Activated B cell treated with CpG ODN at 0.5 μM for 24 hours (primary cell): ENCODE measurements at regions not wholly inside any gene's neighbourhood (a gene's known extent, or its start where the extent isn't known, plus 50 kb on each side); places are given as distances from the start of the nearest gene placed in this dataset.

ENCODE experiments used
- ATAC-seq: fragments of 200-7000 bp; cut with Tn5 transposase; one replicate; pipeline ENCODE4 v1.10.0; 2021; ENCODE audit warnings: low read depth, mild to moderate bottlenecking, moderate library complexity
- CTCF ChIA-PET: fragments of 350-600 bp; sonication (Branson Sonifier 250); formaldehyde crosslinking; loops from one replicate; lab custom pipeline; 2021; ENCODE audit warnings: antibody characterized with exemption; lab: Charles Lee
- POLR2A ChIA-PET: fragments of 350-600 bp; sonication (Branson Sonifier 250); formaldehyde crosslinking; loops from one replicate; lab custom pipeline; 2021; ENCODE audit warnings: antibody characterized with exemption; lab: Charles Lee
- DNase-seq: peaks from one replicate; pipeline ENCODE4 v3.0.0; 2022
- H3K27ac Mint-ChIP-seq: one replicate; pipeline ENCODE4 v1.8.0; 2020; ENCODE audit warnings: mixed read lengths
- H3K27me3 Mint-ChIP-seq: one replicate; pipeline ENCODE4 v1.8.0; 2021; ENCODE audit warnings: mixed read lengths
- H3K36me3 Mint-ChIP-seq: one replicate; pipeline ENCODE4 v1.8.0; 2021; ENCODE audit warnings: low read depth, mixed read lengths
- H3K4me1 Mint-ChIP-seq: one replicate; pipeline ENCODE4 v1.8.0; 2021; ENCODE audit warnings: mixed read lengths
- H3K4me3 Mint-ChIP-seq: one replicate; pipeline ENCODE4 v1.8.0; 2020; ENCODE audit warnings: mild to moderate bottlenecking, mixed read lengths
- H3K9me3 Mint-ChIP-seq: one replicate; pipeline ENCODE4 v1.8.0; 2020; ENCODE audit warnings: mixed read lengths
- CTCF ChIP-seq: fragments of 200-600 bp; IDR thresholded peaks from one replicate; pipeline ENCODE4 v1.8.0; 2022; ENCODE audit warnings: antibody characterized with exemption, mild to moderate bottlenecking
- intact Hi-C: fragments of 100-400 bp; cut with micrococcal nuclease; formaldehyde crosslinking; loops from one replicate; pipeline ENCODE4 v1.15.1; 2024

DNA sequence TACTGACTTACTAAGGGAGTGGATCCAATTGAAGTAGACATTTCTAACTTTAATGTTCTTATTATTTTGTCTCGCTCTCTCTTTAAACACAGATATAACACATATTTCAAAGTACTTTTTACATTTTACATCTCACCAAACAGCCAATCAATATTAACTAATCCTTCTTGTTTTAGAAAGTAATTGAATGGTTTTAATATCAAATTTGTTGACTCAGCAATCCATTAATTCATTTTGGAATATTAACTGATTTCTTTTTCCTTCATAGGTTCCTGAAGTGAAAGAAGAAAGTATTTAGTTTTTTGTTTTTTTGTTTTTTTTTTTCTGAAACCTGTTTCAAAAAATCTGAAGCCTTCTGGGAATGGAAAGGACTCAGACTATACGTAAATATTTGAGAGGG, 62.3 kb upstream of the DPYD start:
- no peak for DNase-seq
- Mint-ChIP-seq H3K27me3 (no peaks in the 10 kb centered on the region), H3K27ac (no peak overlapping the region), H3K36me3 (no peaks in the 10 kb centered on the region), H3K4me1 (no peaks in the 10 kb centered on the region), H3K9me3 (no peaks in the 10 kb centered on the region), H3K4me3 (no peak overlapping the region)
- TF ChIP-seq CTCF, result no peak
- intact Hi-C loops, result no loop called here
- POLR2A ChIA-PET, result no interaction called here
- CTCF ChIA-PET, result no interaction called here
- no peak for ATAC-seq

GRCh38 chr1:97980530-97980929, 59.7 kb upstream of the DPYD start:
- H3K36me3 Mint-ChIP-seq, result no peaks in the 10 kb centered on the region
- H3K4me1 Mint-ChIP-seq, result no peaks in the 10 kb centered on the region
- H3K27ac Mint-ChIP-seq, result no peak overlapping the region
- no peak for TF ChIP-seq CTCF
- no peak for ATAC-seq
- ChIA-PET CTCF (no interaction called here), POLR2A (interaction anchor here (0.8 kb wide), 1 partner anchor 322 kb away, joined by 5 read pairs; no protein-coding TSS in a partner anchor)
- no peak for DNase-seq
- H3K4me3 Mint-ChIP-seq, result no peak overlapping the region
- intact Hi-C loops, result no loop called here
- no peaks in the 10 kb centered on the region for H3K9me3 Mint-ChIP-seq
- no peaks in the 10 kb centered on the region for H3K27me3 Mint-ChIP-seq

DNA sequence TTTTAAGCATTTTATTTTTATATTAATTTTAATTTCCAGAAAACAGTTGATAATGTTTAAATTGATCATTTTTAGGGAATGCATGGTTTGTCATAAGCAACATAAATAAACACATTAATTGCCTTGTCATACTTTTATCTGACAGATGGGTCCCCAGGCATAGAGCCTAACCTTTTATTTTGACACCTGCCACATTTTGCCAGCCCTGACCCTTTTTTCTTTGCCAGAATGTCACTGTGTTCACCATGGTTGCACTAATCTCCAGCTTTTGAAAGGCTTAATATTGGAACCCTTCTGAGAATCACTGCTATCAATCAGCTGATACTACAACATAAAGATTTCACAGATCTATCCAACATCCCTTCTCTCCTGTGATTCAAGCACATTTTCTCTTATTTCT, 56.0 kb upstream of the DPYD start:
- Mint-ChIP-seq H3K9me3 (no peaks in the 10 kb centered on the region), H3K36me3 (no peaks in the 10 kb centered on the region), H3K4me1 (no peaks in the 10 kb centered on the region), H3K27me3 (no peaks in the 10 kb centered on the region), H3K4me3 (no peak overlapping the region), H3K27ac (no peak overlapping the region)
- CTCF ChIA-PET, result no interaction called here
- intact Hi-C loops, result no loop called here
- no peak for TF ChIP-seq CTCF
- POLR2A ChIA-PET, result no interaction called here
- ATAC-seq (no peak), DNase-seq (no peak)
